C4-2B (cell line): ENCODE measurements at regions not wholly inside any gene's neighbourhood (a gene's known extent, or its start where the extent isn't known, plus 50 kb on each side); places are given as distances from the start of the nearest gene placed in this dataset.

Source experiments
- H3K27ac ChIP-seq: fragments of 450-650 bp; 2 replicates; pipeline ENCODE4 v1.5.1; 2017
- ZFX ChIP-seq: fragments of 450-650 bp; IDR thresholded peaks from 2 replicates; pipeline ENCODE4 v1.6.1; 2017
- TF ChIP-seq, protein P1 (sequence below): fragments of 450-650 bp; conservative IDR thresholded peaks from 2 replicates; pipeline ENCODE4 v1.5.1; 2017; ENCODE audit warnings: mild to moderate bottlenecking

DNA sequence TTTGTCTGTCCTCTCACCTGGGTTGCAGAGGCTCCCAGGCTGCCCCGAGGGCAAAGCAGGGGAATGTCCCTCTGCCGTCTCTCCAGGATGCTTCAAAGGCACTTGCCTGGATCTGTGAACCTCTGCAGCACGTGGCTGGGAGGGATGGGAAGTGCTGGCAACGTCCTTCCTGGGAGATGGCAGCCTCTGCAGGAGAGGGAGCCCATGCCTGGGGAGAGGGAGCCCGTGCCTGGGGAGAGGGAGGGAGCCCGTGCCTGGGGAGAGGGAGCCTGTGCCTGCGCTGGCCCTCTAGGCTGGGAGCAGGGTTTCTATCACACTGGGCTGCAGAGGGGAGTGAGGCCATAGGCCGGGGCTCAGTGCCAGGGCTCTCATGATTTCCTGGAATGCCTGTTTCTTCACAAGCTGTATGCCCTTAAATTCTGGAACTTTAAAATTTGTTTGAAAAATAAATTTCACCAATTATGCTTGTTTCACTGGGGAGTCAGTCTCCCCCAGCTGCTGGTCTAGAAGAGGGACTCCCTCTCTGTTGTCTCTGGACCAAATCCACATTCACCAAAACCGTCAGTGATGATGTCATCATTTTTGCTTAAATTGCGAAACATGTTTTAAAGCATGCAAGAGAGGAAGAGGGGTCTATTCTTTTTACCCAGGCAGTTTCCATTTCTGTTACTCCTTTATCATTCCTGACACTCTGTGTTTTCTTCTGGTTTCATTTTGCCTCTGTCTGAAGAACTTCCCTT, 135.7 kb downstream of the DNAJB6 start:
- H3K27ac ChIP-seq: no peak overlapping the region
- TF ChIP-seq, protein P1, sequence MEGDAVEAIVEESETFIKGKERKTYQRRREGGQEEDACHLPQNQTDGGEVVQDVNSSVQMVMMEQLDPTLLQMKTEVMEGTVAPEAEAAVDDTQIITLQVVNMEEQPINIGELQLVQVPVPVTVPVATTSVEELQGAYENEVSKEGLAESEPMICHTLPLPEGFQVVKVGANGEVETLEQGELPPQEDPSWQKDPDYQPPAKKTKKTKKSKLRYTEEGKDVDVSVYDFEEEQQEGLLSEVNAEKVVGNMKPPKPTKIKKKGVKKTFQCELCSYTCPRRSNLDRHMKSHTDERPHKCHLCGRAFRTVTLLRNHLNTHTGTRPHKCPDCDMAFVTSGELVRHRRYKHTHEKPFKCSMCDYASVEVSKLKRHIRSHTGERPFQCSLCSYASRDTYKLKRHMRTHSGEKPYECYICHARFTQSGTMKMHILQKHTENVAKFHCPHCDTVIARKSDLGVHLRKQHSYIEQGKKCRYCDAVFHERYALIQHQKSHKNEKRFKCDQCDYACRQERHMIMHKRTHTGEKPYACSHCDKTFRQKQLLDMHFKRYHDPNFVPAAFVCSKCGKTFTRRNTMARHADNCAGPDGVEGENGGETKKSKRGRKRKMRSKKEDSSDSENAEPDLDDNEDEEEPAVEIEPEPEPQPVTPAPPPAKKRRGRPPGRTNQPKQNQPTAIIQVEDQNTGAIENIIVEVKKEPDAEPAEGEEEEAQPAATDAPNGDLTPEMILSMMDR: no peak
- no peak for TF ChIP-seq ZFX

DNA sequence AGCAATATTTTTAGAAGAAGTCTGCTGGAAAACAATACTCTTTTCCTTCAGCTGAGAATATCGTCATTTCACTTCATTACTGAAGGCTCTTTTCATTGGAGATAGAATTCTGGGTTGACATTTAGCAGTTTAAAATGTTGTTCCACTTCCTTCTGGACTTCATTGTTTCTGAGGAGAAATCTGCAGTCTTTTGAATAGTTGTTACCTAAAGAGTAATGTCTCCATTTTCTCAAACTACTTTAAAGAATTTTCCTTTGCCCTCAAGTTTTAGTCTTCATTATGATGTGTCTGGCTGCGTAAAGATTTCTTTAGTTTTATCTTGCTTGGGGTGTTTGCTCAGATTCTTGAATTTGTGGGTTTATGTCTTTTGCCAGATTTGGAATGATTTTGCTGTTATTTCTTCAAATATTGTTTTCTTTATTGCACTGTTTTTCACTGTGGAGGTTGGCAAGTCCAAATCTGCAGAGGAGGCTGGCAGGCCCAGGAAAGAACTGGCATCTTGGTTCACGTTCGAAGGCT, 136.3 kb downstream of the DNAJB6 start:
- no peak for TF ChIP-seq ZFX
- TF ChIP-seq, protein P1: no peak
- no peak overlapping the region for H3K27ac ChIP-seq

DNA sequence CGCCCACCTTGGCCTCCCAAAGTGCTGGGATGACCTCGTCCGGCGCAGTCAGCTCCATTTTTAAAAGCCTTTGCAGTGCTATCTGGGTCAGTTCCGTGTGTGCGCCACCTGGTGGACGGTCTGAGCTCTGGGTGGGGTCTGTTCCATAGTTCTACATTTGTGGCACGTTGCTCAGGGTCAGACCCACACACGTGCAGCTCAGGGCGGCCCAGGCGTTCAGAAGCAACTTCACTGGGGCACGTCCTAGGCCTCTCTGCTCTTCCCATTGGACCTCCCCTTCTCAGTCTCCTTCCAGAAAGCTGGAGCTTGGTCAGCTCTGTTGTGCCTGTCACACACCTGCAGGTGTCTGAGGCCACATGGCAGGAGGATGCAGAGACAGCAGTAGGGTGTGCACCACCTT, 137.9 kb downstream of the DNAJB6 start:
- TF ChIP-seq ZFX: no peak
- TF ChIP-seq, protein P1: peak; percentile 93
- no peak overlapping the region for H3K27ac ChIP-seq

DNA sequence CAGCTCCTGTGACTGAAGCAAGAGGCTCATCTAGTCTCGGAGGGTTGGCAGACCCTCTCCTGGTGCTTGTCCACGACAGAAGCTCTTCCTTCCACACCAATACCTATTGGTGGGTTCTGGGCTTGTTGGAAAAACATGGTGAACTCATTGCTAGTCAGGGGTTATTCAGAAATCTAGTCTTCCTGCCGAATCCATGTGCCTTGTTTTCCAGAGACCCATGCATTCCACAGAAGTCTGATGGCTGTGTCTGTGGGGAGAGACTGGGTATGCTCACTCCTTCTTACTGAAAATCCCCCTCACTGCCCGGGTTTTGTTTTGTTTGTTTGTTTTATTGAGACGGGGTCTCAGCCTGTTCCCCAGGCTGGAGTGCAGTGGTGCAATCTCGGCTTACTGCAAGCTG, 138.3 kb downstream of the DNAJB6 start:
- no peak overlapping the region for H3K27ac ChIP-seq
- TF ChIP-seq ZFX: no peak
- TF ChIP-seq, protein P1: no peak

DNA sequence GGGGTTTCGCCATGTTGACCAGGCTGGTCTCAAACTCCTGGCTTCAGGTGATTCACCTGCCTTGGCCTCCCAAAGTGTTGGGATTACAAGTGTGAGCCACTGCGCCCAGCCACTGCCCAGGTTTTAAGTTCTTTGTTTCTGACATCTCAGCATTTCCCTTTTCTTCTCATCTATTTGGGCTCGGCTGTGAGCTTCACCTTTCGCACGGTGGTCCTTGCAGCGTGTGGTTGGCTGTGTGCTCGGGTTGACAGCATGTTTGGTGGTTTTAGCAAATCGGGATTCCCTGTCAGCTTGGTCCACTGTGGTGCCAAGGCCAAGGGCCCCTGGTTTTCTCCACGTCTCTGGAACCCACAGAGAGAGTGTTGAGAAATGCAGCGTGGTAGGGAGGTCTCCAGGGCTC, 138.8 kb downstream of the DNAJB6 start:
- no peak for TF ChIP-seq ZFX
- TF ChIP-seq, protein P1: no peak

DNA sequence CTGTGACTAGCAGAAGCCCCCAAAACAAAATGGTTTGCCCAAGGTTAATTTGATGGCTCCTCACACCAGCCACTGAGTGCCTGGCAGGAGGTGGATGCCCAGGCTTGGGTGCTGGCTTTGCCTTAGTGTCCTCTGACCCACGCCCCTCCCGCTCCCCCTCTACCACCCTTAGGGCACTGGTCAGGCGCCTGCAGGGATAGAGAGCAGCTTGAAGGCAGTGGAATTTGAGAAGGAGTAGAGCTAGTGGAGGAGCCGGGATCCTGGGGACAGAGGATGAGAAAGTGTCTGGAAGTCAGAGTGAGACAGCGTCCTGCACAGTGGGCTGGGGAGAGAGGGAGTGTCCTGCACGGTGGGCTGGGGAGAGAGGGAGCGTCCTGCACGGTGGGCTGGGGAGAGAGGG, 139.4 kb downstream of the DNAJB6 start:
- no peak overlapping the region for H3K27ac ChIP-seq

More for the DNA sequence above, 138.8 kb downstream of the DNAJB6 start:
- H3K27ac ChIP-seq: no peak overlapping the region

More for the DNA sequence above, 139.4 kb downstream of the DNAJB6 start:
- TF ChIP-seq, protein P1: no peak
- no peak for TF ChIP-seq ZFX
